ENCODE measurements at regions not wholly inside any gene's neighbourhood (a gene's known extent, or its start where the extent isn't known, plus 50 kb on each side); places are given as distances from the start of the nearest gene placed in this dataset.
"Not testable (repeated sequence)": the region's sequence is repeated elsewhere in the genome, so short reads cannot be mapped to it uniquely, and the experiment has no call there.

DNA sequence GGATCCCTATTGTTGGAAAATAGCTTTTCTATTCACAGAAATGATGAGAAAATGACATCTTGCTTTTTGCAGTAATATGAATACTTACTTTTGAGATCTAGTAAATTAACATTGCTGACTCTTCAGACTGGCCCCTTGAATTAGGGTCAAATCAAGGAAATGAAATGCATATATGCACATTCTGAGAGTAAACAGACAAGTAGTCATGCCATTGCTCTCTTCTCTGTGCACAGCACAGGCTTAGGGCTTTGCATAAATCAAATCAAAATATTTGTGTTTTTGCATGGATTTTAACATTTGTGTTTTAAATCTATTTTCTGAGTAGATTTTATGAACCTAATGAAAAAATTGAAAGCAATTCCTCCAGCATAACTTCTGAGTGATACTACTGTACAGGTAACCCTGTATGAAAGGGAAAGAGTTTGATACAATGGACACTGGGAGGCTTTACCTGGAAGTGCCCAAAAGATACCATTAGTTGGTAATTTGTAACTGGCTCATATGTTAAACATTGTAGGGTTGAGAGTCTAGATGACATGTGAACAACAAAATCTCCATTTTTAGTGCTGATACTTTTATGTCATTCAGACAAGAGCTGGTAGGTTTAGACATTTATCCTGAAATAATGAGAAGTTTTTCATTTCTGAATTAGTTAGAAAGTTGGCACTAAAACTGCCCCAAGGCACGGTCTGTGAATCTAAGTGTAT, 280.2 kb upstream of the FBXO33 start:
- DNase-seq, result no peak

DNA sequence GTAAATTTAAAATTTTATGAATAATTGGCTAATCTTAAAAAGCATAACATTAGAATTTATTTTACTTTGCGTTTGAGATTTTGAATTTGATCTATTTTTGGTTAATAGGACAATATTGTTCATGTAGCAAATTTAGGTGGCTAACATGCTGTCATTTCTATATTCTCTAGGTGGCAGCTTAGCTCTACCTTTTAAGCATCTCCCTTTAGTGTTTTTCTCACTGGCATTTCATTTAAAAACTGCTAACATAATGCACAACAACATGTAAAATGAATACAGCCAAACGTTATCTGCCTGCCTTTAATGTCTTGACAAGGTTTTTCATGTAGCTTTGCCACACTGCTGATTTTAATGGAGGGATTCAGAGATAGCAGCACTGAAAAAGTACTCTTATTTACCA, 272.4 kb upstream of the FBXO33 start:
- DNase-seq, result peak in 1 of 58 donors; percentile 9

DNA sequence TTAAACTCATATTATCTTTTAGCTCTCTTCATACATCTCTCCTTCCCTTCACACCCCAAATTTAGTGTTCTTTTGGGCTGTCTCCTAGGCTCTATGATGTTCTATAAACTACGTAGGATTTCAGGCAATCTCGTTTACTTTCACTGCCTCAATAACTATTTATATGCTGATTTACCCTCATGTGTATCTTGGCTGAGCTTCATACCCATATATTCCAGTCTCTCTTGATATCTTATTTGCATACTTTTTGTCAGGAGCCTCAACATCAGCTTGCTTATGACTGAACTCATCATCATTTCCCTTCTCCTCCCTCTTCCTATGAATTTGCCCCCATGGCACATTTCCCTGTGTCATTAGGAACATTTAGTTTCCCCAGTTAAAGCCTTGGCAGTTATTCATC, 262.1 kb upstream of the FBXO33 start:
- no peak for DNase-seq

DNA sequence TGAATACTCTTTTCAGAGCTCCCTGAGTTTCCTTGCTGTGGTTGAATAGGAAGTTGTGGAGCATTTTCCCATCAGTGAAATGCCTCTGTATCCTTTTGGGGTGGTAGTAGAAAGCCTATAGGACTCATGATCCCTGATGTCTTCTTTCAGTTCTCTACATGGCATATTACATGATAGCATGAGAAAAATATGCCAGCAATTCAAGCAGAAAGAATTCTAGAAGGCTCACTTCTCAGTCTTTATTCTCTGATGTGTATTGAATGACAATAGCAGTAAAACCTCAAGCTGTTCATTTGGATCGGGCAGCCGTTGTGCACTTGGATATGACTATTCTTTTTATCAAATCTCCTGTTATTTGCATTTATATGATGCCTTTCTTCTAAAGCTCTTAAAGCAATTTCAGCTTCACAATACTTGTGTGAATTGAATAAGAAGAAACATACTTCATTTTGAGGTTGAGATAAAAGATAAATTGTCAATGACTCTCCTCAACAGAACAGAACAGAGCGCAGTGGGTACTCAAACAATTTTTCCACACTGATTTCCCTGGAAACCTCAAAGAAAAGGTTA, 251.5 kb upstream of the FBXO33 start:
- DNase-seq, result no peak

- DNase-seq, result no peak
Measured at GRCh38 chr14:39682582-39682981, 250.3 kb upstream of the FBXO33 start.

GRCh38 chr14:39681782-39682399, 249.7 kb upstream of the FBXO33 start:
- DNase-seq, result no peak

- no peak for DNase-seq
Measured at GRCh38 chr14:39680777-39681176, 248.5 kb upstream of the FBXO33 start.

- no peak for DNase-seq
Measured at GRCh38 chr14:39673734-39674133, 241.5 kb upstream of the FBXO33 start.

DNA sequence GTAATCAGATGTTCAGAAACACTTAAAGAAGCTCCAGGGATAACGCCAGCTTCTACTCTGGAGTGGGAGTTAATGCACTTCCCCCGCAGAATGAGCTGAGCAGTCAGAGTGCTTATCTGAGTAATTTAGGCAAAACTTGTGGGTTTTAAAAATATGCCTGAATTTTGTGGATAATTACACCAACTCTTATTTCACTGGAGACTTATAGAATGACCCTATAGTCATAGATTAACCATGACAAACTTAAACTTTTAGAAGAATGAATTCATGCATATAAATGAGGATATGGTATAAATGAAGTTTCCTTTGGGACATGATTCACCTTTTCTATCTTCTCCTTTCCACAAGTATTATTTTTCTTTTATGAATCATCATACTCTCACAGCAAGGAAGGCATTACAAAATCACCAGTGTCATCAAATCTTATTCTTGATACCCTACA, 241.1 kb upstream of the FBXO33 start:
- DNase-seq, result peak in 9 of 58 donors; percentile 1 to 45 (median 9)

- no peak for DNase-seq
Measured at GRCh38 chr14:39668449-39668848, 236.2 kb upstream of the FBXO33 start.

DNA sequence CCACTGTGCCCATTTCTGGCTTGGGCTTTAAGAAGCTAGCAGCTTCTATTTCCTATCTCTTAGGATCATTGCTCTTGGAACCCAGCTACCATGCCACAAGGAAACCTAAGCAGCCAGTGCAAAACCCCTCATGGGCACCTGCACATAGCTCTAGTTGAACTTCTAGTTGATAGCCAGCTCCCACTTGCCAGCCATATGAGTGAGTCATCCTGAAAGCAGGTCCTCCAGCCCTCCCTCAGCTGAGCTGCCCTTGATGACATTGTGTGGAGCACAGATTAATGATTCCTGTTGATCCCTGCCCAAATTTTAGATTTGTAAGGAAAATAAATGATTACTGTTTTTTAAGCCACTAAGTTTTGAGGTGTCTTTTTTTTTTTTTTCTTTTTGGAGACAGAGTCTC, 234.2 kb upstream of the FBXO33 start:
- DNase-seq, result no peak

- peak in 2 of 58 donors; percentile 29 to 38 for DNase-seq
Measured at GRCh38 chr14:39665075-39665475, 232.8 kb upstream of the FBXO33 start.

- DNase-seq, result no peak
Measured at GRCh38 chr14:39664646-39665045, 232.4 kb upstream of the FBXO33 start.

- no peak for DNase-seq
Measured at GRCh38 chr14:39641224-39641623, 209.0 kb upstream of the FBXO33 start.

GRCh38 chr14:39639009-39639408, 206.8 kb upstream of the FBXO33 start:
- not testable (repeated sequence) for DNase-seq

GRCh38 chr14:39628087-39628486, 195.9 kb upstream of the FBXO33 start:
- no peak for DNase-seq

DNA sequence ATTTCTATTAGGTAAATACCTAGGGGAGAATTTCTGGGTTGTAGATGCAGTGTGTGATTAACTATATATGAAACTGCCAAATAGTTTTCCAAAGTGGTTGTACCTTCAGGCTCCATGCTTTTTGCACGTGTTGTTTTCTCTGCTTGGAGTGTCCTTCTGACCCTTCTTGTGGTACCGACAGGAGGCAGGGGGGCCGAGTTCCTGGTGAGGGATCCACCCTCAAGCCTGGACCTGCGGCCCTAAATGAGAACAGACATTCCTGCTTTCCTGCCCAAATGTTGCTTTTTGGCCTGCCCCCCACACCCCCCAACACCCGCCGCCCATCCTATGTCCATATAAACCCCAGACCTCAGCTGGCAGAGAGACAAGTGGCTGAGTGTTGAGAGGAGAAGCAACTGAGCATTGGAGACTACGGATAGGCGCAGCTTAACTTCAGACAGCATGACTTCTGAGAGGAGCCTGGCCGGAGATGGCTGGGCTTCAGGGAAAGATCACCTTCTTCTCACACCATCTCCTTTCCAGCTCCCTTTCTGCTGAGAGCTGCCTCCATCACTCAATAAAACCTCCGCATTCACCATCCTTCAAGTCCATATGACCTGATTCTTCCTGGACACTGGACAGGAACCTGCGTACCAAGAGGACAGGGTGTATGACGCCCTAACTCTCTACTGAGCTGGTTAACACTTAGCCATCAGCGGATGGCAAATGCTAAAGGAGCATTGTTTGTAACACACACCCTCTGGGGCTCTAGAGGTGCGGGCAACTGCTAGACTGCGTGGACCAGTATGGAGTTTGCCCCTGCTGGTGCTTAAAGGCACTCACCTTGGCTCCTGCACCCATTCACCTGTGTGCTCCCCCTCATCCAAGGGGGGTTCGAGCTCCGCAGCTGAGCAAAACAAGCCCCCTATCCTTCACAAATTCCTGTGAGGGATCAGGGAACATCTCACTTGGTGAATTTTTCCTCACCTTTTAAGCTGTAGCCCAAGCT, 194.7 kb upstream of the FBXO33 start:
- DNase-seq, result no peak

- DNase-seq, result no peak
Measured at GRCh38 chr14:39621678-39622077, 189.4 kb upstream of the FBXO33 start.

DNA sequence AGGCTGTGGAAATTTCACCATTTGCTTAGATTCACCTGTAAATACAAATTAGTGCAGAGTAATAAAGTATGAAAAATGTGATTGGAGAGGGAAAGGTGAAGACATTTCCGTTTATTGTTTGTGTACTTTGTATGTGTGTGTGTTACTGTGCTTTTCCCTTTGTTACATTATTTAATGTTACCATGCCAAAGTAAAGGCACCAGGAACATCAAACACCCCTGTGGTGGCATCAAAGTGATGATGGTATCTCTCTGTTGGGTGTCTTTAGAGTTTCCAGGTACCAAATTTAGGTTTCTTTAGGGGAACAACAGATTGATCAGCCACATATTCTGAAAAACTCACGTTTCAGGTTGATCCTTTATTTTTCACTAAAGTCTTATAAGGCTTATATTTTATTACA, 189.0 kb upstream of the FBXO33 start:
- DNase-seq, result no peak

DNA sequence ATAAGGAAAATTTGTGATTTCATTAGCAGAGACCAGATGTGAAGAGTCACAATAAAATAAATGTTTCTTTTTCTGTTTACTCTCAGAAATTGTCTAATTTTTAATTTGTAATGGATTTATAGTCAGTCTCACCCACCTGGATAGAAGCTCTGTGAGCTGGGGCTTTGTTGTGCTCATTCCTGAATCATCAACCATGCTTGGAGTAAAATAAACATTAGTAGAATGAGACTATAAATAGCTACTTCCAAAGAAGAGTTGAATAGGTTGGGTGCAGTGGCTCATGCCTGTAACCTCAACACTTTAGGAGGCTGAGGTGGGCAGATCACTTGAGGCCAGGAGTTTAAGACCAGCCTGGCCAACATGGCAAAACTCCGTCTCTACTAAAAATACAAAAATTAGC, 185.3 kb upstream of the FBXO33 start:
- DNase-seq, result no peak

- DNase-seq, result no peak
Measured at GRCh38 chr14:39615352-39615751, 183.1 kb upstream of the FBXO33 start.

All from anterior cingulate cortex (tissue), 58 donors.